H1 (cell line): ENCODE measurements at regions not wholly inside any gene's neighbourhood (a gene's known extent, or its start where the extent isn't known, plus 50 kb on each side); places are given as distances from the start of the nearest gene placed in this dataset.
A peak's percentile ranks its signal among the peaks of the same experiment; 100 is the strongest.

Experiments
- CTCF ChIA-PET: fragments of 300-600 bp; sonication (Branson Sonifier 250); formaldehyde crosslinking; loops from one replicate; lab custom pipeline; 2021; ENCODE audit not compliant: partially characterized antibody; lab: Charles Lee
- POLR2A ChIA-PET: fragments of 300-600 bp; sonication (Branson Sonifier 250); formaldehyde crosslinking; loops from one replicate; lab custom pipeline; 2021; ENCODE audit warnings: inconsistent platforms; ENCODE audit not compliant: partially characterized antibody; lab: Charles Lee
- DNase-seq, 2 experiments: peaks; one replicate each; pipeline versions ENCODE4 v3.0.0 to v3.0.0-alpha.2; 2010 to 2022; ENCODE audit warnings: low spot score in 2 of 2, low read depth in 1 of 2, mixed read lengths in 1 of 2
- FAIRE-seq: peaks from 2 replicates; lab custom pipeline; 2011; peaks lifted over from hg19 to GRCh38; lab: Jason Lieb, UNC
- H2AFZ ChIP-seq: 2 replicates; pipeline ENCODE4 v1.8.1; 2012; ENCODE audit warnings: low read length, inconsistent platforms
- H2AK5ac ChIP-seq: 2 replicates; pipeline ENCODE4 v1.6.1; 2013; ENCODE audit warnings: low read depth, low read length
- H2BK120ac ChIP-seq: replicated peaks from 2 replicates; pipeline ENCODE3; 2013; ENCODE audit warnings: low read depth, low read length, inconsistent platforms
- H2BK12ac ChIP-seq: 2 replicates; pipeline ENCODE4 v1.6.1; 2013; ENCODE audit warnings: low read depth, low read length
- H2BK15ac ChIP-seq: 2 replicates; pipeline ENCODE4 v1.6.1; 2013; ENCODE audit warnings: low read length
- H2BK20ac ChIP-seq: 2 replicates; pipeline ENCODE4 v1.6.1; 2013; ENCODE audit warnings: low read length
- H2BK5ac ChIP-seq: 2 replicates; pipeline ENCODE4 v1.6.1; 2013; ENCODE audit warnings: low read depth, low read length
- H3K14ac ChIP-seq: 2 replicates; pipeline ENCODE4 v1.6.1; 2013; ENCODE audit warnings: inconsistent platforms; ENCODE audit not compliant: insufficient read length
- H3K18ac ChIP-seq: 2 replicates; pipeline ENCODE4 v1.6.1; 2013; ENCODE audit warnings: low read length; ENCODE audit errors: extremely low read depth
- H3K23ac ChIP-seq: 2 replicates; pipeline ENCODE4 v1.6.1; 2013; ENCODE audit warnings: inconsistent platforms; ENCODE audit not compliant: insufficient read length
- H3K23me2 ChIP-seq: 2 replicates; pipeline ENCODE4 v1.6.1; 2013; ENCODE audit warnings: low read depth, low read length
- H3K27ac ChIP-seq: 2 replicates; pipeline ENCODE4 v1.6.1; 2011; ENCODE audit warnings: low read depth, low read length, inconsistent platforms
- H3K27me3 ChIP-seq, 4 experiments: replicated peaks in 1 of 4; 1 replicate in 1 of 4; 2 replicates in 3 of 4; pipeline versions ENCODE4 v1.6.1 to v1.8.1; 2011 to 2013; ENCODE audit warnings: low read length in 3 of 4, mild to moderate bottlenecking in 3 of 4, inconsistent platforms in 2 of 4, mixed read lengths in 2 of 4, moderate library complexity in 1 of 4; ENCODE audit not compliant: control insufficient read depth in 3 of 4, insufficient read depth in 3 of 4; ENCODE audit errors: extremely low read depth in 1 of 4
- H3K36me3 ChIP-seq, 4 experiments: 2 replicates each; pipeline versions ENCODE4 v1.6.1 to v1.8.1; 2011 to 2013; ENCODE audit warnings: mild to moderate bottlenecking in 4 of 4, low read length in 3 of 4, moderate library complexity in 2 of 4, control low read depth in 1 of 4, inconsistent platforms in 1 of 4; ENCODE audit not compliant: insufficient read depth in 4 of 4, control insufficient read depth in 2 of 4
- H3K4ac ChIP-seq: replicated peaks from 2 replicates; pipeline ENCODE3; 2013; ENCODE audit warnings: low read length, low read depth, mixed read lengths, inconsistent platforms; ENCODE audit not compliant: insufficient read length
- H3K4me1 ChIP-seq, 4 experiments: replicated peaks in 1 of 4; 1 replicate in 1 of 4; 2 replicates in 3 of 4; pipeline versions ENCODE4 v1.6.1 to v1.8.1; 2011 to 2013; ENCODE audit warnings: low read length in 3 of 4, inconsistent platforms in 2 of 4, mixed read lengths in 1 of 4; ENCODE audit not compliant: insufficient read depth in 4 of 4, control insufficient read depth in 3 of 4
- H3K4me2 ChIP-seq, 2 experiments: 2 replicates each; pipeline versions ENCODE4 v1.6.1 to v1.8.1; 2011 to 2013; ENCODE audit warnings: low read depth in 2 of 2, low read length in 2 of 2, control low read depth in 1 of 2, inconsistent platforms in 1 of 2, mild to moderate bottlenecking in 1 of 2; ENCODE audit not compliant: insufficient read depth in 1 of 2
- H3K4me3 ChIP-seq, 4 experiments: fragments of 200-600, 300-600 bp in 1 of 4; sonication (generic), shearing (Covaris generic), sonication (Bioruptor Twin) in 1 of 4; 2 replicates each; pipeline versions ENCODE4 v1.5.1 to v1.8.1; 2011 to 2016; ENCODE audit warnings: low read length in 4 of 4, low read depth in 3 of 4, control low read depth in 2 of 4, inconsistent platforms in 2 of 4, mild to moderate bottlenecking in 2 of 4, mixed read lengths in 1 of 4, moderate library complexity in 1 of 4; ENCODE audit not compliant: insufficient read depth in 2 of 4; ENCODE audit errors: extremely low read depth in 1 of 4
- H3K56ac ChIP-seq: replicated peaks from 2 replicates; pipeline ENCODE3; 2013; ENCODE audit warnings: low read depth, mild to moderate bottlenecking, mixed read lengths, low read length, inconsistent platforms; ENCODE audit not compliant: insufficient read length
- H3K79me1 ChIP-seq: 2 replicates; pipeline ENCODE4 v1.6.1; 2013; ENCODE audit warnings: low read depth, low read length, control low read depth
- H3K79me2 ChIP-seq, 2 experiments: 2 replicates each; pipeline versions ENCODE4 v1.6.1 to v1.8.1; 2012 to 2013; ENCODE audit warnings: low read length in 2 of 2, mild to moderate bottlenecking in 2 of 2, inconsistent platforms in 1 of 2; ENCODE audit not compliant: insufficient read depth in 2 of 2, control insufficient read depth in 1 of 2
- H3K9ac ChIP-seq, 4 experiments: replicated peaks in 1 of 4; 1 replicate in 1 of 4; 2 replicates in 3 of 4; pipeline versions ENCODE4 v1.6.1 to v1.8.1; 2011 to 2013; ENCODE audit warnings: low read depth in 3 of 4, low read length in 3 of 4, control low read depth in 2 of 4, mild to moderate bottlenecking in 2 of 4, moderate library complexity in 2 of 4, inconsistent platforms in 1 of 4; ENCODE audit errors: extremely low read depth in 1 of 4
- H3K9me3 ChIP-seq, 2 experiments: 2 replicates each; pipeline versions ENCODE4 v1.6.1 to v1.8.1; 2012 to 2013; ENCODE audit warnings: mild to moderate bottlenecking in 2 of 2, moderate library complexity in 2 of 2, control low read depth in 1 of 2, inconsistent platforms in 1 of 2, low read depth in 1 of 2, low read length in 1 of 2, mixed read lengths in 1 of 2; ENCODE audit not compliant: insufficient read depth in 2 of 2
- H4K20me1 ChIP-seq, 2 experiments: replicated peaks in 1 of 2; 2 replicates each; pipeline versions ENCODE3 to v1.8.1; 2011 to 2013; ENCODE audit warnings: inconsistent platforms in 2 of 2, low read length in 2 of 2, mild to moderate bottlenecking in 1 of 2; ENCODE audit not compliant: insufficient read depth in 2 of 2, control insufficient read depth in 1 of 2
- H4K5ac ChIP-seq: 2 replicates; pipeline ENCODE4 v1.6.1; 2013; ENCODE audit warnings: low read length, low read depth, mixed read lengths, inconsistent platforms; ENCODE audit not compliant: insufficient read length
- H4K8ac ChIP-seq: 2 replicates; pipeline ENCODE4 v1.8.0; 2013; ENCODE audit warnings: mild to moderate bottlenecking, moderate library complexity, low read length, inconsistent platforms; ENCODE audit not compliant: insufficient read depth; ENCODE audit errors: extremely low read depth
- H4K91ac ChIP-seq: replicated peaks from 2 replicates; pipeline ENCODE3; 2013; ENCODE audit warnings: low read length, mixed read lengths, inconsistent platforms; ENCODE audit not compliant: insufficient read length
- BACH1 ChIP-seq: IDR thresholded peaks from 2 replicates; pipeline ENCODE4 v1.6.1; 2012; ENCODE audit warnings: low read length, improper control_type of control experiment
- CBX5 ChIP-seq: fragments of 300-800, 300-1000 bp; sonication (generic); IDR thresholded peaks from 2 replicates; pipeline ENCODE4 v1.7.1; 2016; ENCODE audit warnings: antibody characterized with exemption, low read length, low read depth
- CHD2 ChIP-seq: IDR thresholded peaks from 2 replicates; pipeline ENCODE4 v1.6.1; 2012; ENCODE audit warnings: low read length, improper control_type of control experiment
- EGR1 ChIP-seq: IDR thresholded peaks from 2 replicates; pipeline ENCODE4 v1.6.1; 2011; ENCODE audit warnings: low read depth, low read length, borderline replicate concordance
- JUND ChIP-seq: IDR thresholded peaks from 2 replicates; pipeline ENCODE4 v1.6.1; 2011; ENCODE audit warnings: mild to moderate bottlenecking, improper control_type of control experiment, low read length
- KDM1A ChIP-seq: fragments of 200-600, 300-600 bp; sonication (generic); IDR thresholded peaks from 2 replicates; pipeline ENCODE4 v1.7.1; 2016; ENCODE audit warnings: mild to moderate bottlenecking, low read length, borderline replicate concordance
- POLR2A ChIP-seq, 2 experiments: IDR thresholded peaks; 1 replicate in 1 of 2; 2 replicates in 1 of 2; pipeline ENCODE4 v1.6.1; 2011; ENCODE audit warnings: low read depth in 2 of 2, low read length in 2 of 2, mild to moderate bottlenecking in 2 of 2; ENCODE audit errors: control extremely low read depth in 1 of 2
- POLR2AphosphoS5 ChIP-seq: IDR thresholded peaks from 2 replicates; pipeline ENCODE4 v1.6.1; 2011; ENCODE audit warnings: low read depth, low read length
- SUZ12 ChIP-seq: fragments of 200-600 bp; sonication (generic); IDR thresholded peaks from 2 replicates; pipeline ENCODE4 v1.6.1; 2012; ENCODE audit warnings: mild to moderate bottlenecking, inconsistent platforms, low read length, moderate library complexity, mixed read lengths
- TAF1 ChIP-seq: IDR thresholded peaks from 2 replicates; pipeline ENCODE4 v1.6.1; 2011; ENCODE audit warnings: mild to moderate bottlenecking, low read depth, low read length
- WGBS, 2 experiments: shearing (Covaris generic) in 1 of 2; methylation state at CpG; one replicate each; pipeline versions ENCODE4 v1.1.6 to v1.1.7; 2013 to 2015; ENCODE audit warnings: low lambda C conversion rate in 2 of 2, mixed read lengths in 2 of 2, inconsistent platforms in 1 of 2, low coverage in 1 of 2, missing lambda C conversion rate in 1 of 2; ENCODE audit not compliant: insufficient replicate concordance in 2 of 2, insufficient coverage in 1 of 2, insufficient read length in 1 of 2; ENCODE audit errors: extremely low coverage in 1 of 2, missing lambda C conversion rate in 1 of 2; 5-methylcytosine and 5-hydroxymethylcytosine counted together
- TF ChIP-seq, protein P1 (sequence below): IDR thresholded peaks from 2 replicates; pipeline ENCODE4 v1.6.1; 2011; ENCODE audit warnings: low read length, improper control_type of control experiment
- TF ChIP-seq, protein P2 (sequence below): IDR thresholded peaks from 2 replicates; pipeline ENCODE4 v1.6.1; 2012; ENCODE audit warnings: inconsistent platforms
- TF ChIP-seq, protein P3 (sequence below): IDR thresholded peaks from 2 replicates; pipeline ENCODE4 v1.6.1; 2012; ENCODE audit warnings: inconsistent platforms

DNA sequence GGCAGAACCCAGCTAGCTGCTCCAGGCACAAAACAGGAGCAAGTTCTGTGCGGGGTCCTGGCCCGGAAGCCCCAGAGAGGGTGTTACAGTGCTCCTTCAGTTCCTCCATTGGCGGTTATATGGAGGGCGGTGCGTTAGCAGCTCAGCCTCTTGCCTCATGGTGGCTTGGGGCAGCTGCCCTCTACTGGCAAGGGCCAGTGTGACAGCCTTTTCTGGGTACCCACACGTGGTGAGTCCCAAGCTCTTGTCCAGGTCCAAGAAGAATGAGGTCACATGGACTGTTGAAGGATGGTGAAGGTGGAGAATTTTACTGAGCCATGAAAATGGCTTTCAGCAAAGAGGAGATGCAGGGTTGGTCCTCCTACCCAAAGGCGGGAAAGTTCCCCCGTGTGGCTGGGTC, 100.5 kb downstream of the WT1 start:
- FAIRE-seq = peak; percentile 42
- no peak overlapping the region for H3K4me3 ChIP-seq
- no peak overlapping the region for H2AK5ac ChIP-seq
- POLR2A ChIA-PET = interaction anchor here (1.3 kb wide), 1 partner anchor 22 kb away, joined by 5 read pairs; no protein-coding TSS in a partner anchor
- H3K36me3 ChIP-seq = no peaks in the 10 kb centered on the region
- H3K23ac ChIP-seq = no peak overlapping the region
- H3K9me3 ChIP-seq = no peaks in the 10 kb centered on the region
- H3K4ac ChIP-seq = no peak overlapping the region
- CTCF ChIA-PET = interaction anchor here (0.8 to 8.8 kb wide), 16 partner anchors 9 to 412 kb away, joined by 3 to 125 read pairs (median 6); no protein-coding TSS in a partner anchor
- H4K5ac ChIP-seq = no peak overlapping the region
- no peak overlapping the region for H2BK15ac ChIP-seq
- no peaks in the 10 kb centered on the region for H4K20me1 ChIP-seq
- H3K79me1 ChIP-seq = no peaks in the 10 kb centered on the region
- no peak overlapping the region for H2BK20ac ChIP-seq
- H3K23me2 ChIP-seq = peaks cover 3% of the 10 kb centered on the region; the same call in 1 of the 2 replicates
- no peaks in the 10 kb centered on the region for H3K79me2 ChIP-seq
- no peak overlapping the region for H3K56ac ChIP-seq
- no peak overlapping the region for H4K91ac ChIP-seq
- no peak overlapping the region for H3K14ac ChIP-seq
- H2BK120ac ChIP-seq = no peak overlapping the region
- H2AFZ ChIP-seq = 0 out of 2 replicates have a peak overlapping the region, but pooled peaks have one; percentile 12
- H3K4me2 ChIP-seq = no peak overlapping the region
- H3K4me1 ChIP-seq = peaks cover 2 to 7% (median 5%) of the 10 kb centered on the region in 4 experiments; a peak in 3 of 7 replicates
- H4K8ac ChIP-seq = no peak overlapping the region
- peaks cover 0 to 28% (median 19%) of the 10 kb centered on the region in 4 experiments; a peak in 6 of 7 replicates for H3K27me3 ChIP-seq
- DNase-seq = peak in 1 of 2 experiments; percentile 84
- H2BK12ac ChIP-seq = no peak overlapping the region
- H3K9ac ChIP-seq = no peak overlapping the region
- H3K27ac ChIP-seq = no peak overlapping the region
- no peak overlapping the region for H2BK5ac ChIP-seq
- H3K18ac ChIP-seq = no peak overlapping the region
- 61% methylated on average over 8 of the region's 8 CpGs; no CpG with 5 or more reads in 1 of the 2 experiments for WGBS, 2 experiments
- TF ChIP-seq, protein P1, sequence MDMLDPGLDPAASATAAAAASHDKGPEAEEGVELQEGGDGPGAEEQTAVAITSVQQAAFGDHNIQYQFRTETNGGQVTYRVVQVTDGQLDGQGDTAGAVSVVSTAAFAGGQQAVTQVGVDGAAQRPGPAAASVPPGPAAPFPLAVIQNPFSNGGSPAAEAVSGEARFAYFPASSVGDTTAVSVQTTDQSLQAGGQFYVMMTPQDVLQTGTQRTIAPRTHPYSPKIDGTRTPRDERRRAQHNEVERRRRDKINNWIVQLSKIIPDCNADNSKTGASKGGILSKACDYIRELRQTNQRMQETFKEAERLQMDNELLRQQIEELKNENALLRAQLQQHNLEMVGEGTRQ = peak; percentile 60; the same call in 1 of the 2 replicates
- TF ChIP-seq CBX5 (no peak), BACH1 (no peak), JUND (0 out of 2 replicates have a peak, but pooled peaks have one; percentile 12), SUZ12 (no peak), CHD2 (no peak), POLR2AphosphoS5 (no peak), KDM1A (peak; percentile 64), EGR1 (no peak), POLR2A (IDR thresholded peaks at IDR 0.05; ENCODE audit: control extremely low read depth in 1 of 2, low read depth in 2 of 2, low read length in 2 of 2) (no peak), TAF1 (no peak)
- TF ChIP-seq, protein P2, sequence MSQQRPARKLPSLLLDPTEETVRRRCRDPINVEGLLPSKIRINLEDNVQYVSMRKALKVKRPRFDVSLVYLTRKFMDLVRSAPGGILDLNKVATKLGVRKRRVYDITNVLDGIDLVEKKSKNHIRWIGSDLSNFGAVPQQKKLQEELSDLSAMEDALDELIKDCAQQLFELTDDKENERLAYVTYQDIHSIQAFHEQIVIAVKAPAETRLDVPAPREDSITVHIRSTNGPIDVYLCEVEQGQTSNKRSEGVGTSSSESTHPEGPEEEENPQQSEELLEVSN = peak; percentile 92
- TF ChIP-seq, protein P3, sequence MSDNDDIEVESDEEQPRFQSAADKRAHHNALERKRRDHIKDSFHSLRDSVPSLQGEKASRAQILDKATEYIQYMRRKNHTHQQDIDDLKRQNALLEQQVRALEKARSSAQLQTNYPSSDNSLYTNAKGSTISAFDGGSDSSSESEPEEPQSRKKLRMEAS = peak; percentile 98
